HUES6 (cell line): ENCODE measurements at regions not wholly inside any gene's neighbourhood (a gene's known extent, or its start where the extent isn't known, plus 50 kb on each side); places are given as distances from the start of the nearest gene placed in this dataset.

Experiments used
- H3K27ac ChIP-seq: 2 replicates; pipeline ENCODE4 v1.7.0; 2013; ENCODE audit warnings: low read depth, mild to moderate bottlenecking, low read length, inconsistent platforms
- H3K27me3 ChIP-seq: 2 replicates; pipeline ENCODE4 v1.6.1; 2013; ENCODE audit warnings: low read length; ENCODE audit not compliant: control insufficient read depth, insufficient read depth
- H3K36me3 ChIP-seq: 2 replicates; pipeline ENCODE4 v1.6.1; 2013; ENCODE audit warnings: low read length; ENCODE audit not compliant: control insufficient read depth, insufficient read depth
- H3K4me1 ChIP-seq: 2 replicates; pipeline ENCODE4 v1.6.1; 2013; ENCODE audit warnings: low read length; ENCODE audit not compliant: control insufficient read depth, insufficient read depth
- H3K4me3 ChIP-seq: 2 replicates; pipeline ENCODE4 v1.5.1; 2013; ENCODE audit warnings: low read depth, low read length
- H3K9ac ChIP-seq: one replicate; pipeline ENCODE4 v1.6.1; 2013; ENCODE audit warnings: mild to moderate bottlenecking, low read length
- H3K9me3 ChIP-seq: 2 replicates; pipeline ENCODE4 v1.6.1; 2013; ENCODE audit warnings: low read depth, low read length; ENCODE audit not compliant: control insufficient read depth, insufficient read depth

DNA sequence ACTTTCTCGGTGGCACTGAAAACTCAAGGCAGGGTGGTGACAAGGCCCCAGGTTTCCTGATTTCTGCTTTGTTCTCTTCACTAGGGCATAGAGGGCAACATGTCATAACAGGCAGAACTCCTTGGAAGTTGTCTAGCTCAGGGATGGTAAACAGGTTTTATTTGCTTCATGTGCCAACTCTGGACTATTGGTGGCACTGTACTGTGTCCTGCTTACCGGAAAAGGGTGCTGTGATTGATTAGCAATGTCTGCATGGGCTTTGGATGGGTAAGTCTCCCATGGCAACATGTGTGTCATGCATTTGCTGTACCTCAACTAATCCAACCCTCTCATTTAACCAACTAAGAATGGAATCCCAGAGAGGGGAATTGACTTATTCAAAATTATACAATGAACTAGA lies 70.7 kb upstream of the USP24 start:
- no peak overlapping the region for H3K9ac ChIP-seq
- no peaks in the 10 kb centered on the region for H3K36me3 ChIP-seq
- H3K4me1 ChIP-seq, result peaks cover 6% of the 10 kb centered on the region; the same call in 1 of the 2 replicates
- no peaks in the 10 kb centered on the region for H3K27me3 ChIP-seq
- no peak overlapping the region for H3K27ac ChIP-seq
- H3K4me3 ChIP-seq, result no peak overlapping the region
- H3K9me3 ChIP-seq, result no peaks in the 10 kb centered on the region

DNA sequence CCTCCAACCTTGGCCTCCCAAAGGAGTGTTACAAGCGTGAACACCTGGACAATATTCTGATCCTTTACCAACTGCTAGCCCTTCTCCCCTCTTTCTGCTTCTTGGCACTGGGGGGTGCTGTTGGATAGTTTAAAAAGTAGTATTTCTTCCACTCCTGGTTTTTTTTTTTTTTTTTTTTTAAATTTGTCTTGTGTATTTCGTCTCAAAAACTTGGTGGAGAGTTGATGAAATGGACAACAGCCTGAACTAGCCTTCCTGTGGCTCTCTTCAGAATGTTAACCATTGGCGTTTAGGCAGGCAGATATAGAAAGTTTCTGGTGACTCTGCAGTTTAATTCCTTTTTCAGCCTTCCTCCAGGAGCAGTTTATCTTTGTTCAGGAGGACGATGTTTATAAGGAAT lies 69.7 kb upstream of the USP24 start:
- peaks cover 6% of the 10 kb centered on the region; the same call in 1 of the 2 replicates for H3K4me1 ChIP-seq
- H3K27ac ChIP-seq, result no peak overlapping the region

DNA sequence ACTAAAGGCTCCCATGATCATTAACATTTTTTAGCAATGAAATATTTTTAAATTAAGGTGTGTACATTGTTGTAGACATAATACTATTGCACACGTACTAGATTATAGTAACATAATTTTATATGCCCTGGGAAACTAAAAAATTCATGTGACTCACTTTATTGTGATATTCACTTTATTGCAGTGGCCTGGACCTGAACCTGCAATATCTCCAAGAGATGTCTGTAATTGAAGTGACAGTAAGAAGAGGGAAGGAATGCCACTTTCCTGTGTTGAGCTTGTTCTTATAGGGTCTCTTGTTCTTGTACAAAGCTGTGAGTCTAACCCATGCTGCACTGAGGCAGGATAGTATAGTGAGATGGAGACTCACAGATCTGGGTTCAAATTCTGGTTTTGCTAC lies 66.9 kb upstream of the USP24 start:
- H3K4me1 ChIP-seq, result peaks cover 10% of the 10 kb centered on the region; the same call in 1 of the 2 replicates
- H3K9me3 ChIP-seq, result no peaks in the 10 kb centered on the region
- H3K4me3 ChIP-seq, result no peak overlapping the region
- H3K36me3 ChIP-seq, result no peaks in the 10 kb centered on the region
- H3K9ac ChIP-seq, result no peak overlapping the region
- H3K27me3 ChIP-seq, result no peaks in the 10 kb centered on the region
- H3K27ac ChIP-seq, result no peak overlapping the region

More for the DNA sequence above, 69.7 kb upstream of the USP24 start:
- Histone ChIP-seq H3K4me3 (no peak overlapping the region), H3K9ac (no peak overlapping the region), H3K36me3 (no peaks in the 10 kb centered on the region), H3K27me3 (no peaks in the 10 kb centered on the region), H3K9me3 (no peaks in the 10 kb centered on the region)

DNA sequence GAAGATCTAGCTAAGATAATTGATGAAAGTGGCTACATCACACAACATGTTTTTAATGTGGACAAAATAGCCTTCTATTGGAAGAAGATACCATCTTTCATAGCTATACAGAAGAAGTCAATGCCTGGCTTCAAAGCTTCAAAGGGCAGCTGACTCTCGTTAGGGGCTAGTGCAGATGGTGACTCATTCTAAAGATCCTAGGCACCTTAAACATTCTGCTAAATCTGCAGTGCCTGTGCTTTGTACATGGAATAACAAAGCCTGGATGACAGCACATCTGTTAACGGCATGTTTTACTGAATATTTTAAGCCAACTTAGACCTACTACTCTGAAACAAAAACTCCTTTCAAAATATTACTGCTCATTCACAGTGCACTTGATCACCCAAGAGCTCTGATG lies 65.6 kb upstream of the USP24 start:
- no peaks in the 10 kb centered on the region for H3K36me3 ChIP-seq
- H3K9ac ChIP-seq, result no peak overlapping the region
- no peak overlapping the region for H3K27ac ChIP-seq
- H3K4me3 ChIP-seq, result no peak overlapping the region
- H3K27me3 ChIP-seq, result no peaks in the 10 kb centered on the region
- H3K9me3 ChIP-seq, result no peaks in the 10 kb centered on the region
- H3K4me1 ChIP-seq, result peaks cover 15% of the 10 kb centered on the region; the same call in 1 of the 2 replicates

DNA sequence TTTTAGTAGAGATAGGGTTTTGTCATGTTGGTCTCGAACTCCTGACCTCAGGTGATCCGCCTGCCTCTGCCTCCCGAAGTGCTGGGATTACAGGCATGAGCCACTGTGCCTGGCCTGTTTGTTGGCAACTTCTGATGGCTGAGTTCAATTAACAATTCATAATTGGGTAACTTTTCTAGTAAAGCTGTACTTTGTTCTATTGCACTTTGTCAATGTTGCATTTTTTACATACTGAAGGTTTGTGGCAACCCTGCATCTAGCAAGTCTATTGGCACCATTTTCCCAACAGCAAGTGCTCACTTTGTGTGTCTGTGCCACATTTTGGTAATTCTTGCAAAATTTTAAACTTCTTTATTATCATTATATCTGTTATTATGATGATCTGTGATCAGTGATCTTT lies 64.5 kb upstream of the USP24 start:
- no peaks in the 10 kb centered on the region for H3K9me3 ChIP-seq

DNA sequence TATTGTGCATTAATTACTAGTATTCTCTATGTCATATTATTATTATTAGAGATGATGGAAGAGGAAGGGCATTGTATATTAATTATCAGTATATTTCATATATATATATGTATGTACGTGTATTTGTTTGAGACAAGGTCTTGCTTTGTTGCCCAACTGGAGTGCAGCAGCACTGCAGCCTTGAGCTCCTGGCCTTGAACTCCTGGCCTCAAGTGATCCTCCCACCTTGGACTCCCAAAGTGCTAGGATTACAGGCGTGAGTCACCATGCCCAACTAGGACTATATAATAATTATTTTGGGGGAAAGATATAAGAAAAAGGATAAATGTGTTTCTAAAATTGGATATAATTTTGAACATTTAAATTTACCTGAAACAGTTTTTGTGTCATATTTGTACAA lies 63.2 kb upstream of the USP24 start:
- no peaks in the 10 kb centered on the region for H3K9me3 ChIP-seq
- H3K27ac ChIP-seq, result no peak overlapping the region
- H3K9ac ChIP-seq, result no peak overlapping the region
- H3K4me3 ChIP-seq, result no peak overlapping the region
- peaks cover 18% of the 10 kb centered on the region; the same call in 1 of the 2 replicates for H3K4me1 ChIP-seq
- no peaks in the 10 kb centered on the region for H3K27me3 ChIP-seq
- no peaks in the 10 kb centered on the region for H3K36me3 ChIP-seq

More for the DNA sequence above, 64.5 kb upstream of the USP24 start:
- Histone ChIP-seq H3K9ac (no peak overlapping the region), H3K4me1 (peaks cover 22% of the 10 kb centered on the region; the same call in 1 of the 2 replicates), H3K27me3 (no peaks in the 10 kb centered on the region), H3K4me3 (no peak overlapping the region), H3K36me3 (no peaks in the 10 kb centered on the region), H3K27ac (no peak overlapping the region)

DNA sequence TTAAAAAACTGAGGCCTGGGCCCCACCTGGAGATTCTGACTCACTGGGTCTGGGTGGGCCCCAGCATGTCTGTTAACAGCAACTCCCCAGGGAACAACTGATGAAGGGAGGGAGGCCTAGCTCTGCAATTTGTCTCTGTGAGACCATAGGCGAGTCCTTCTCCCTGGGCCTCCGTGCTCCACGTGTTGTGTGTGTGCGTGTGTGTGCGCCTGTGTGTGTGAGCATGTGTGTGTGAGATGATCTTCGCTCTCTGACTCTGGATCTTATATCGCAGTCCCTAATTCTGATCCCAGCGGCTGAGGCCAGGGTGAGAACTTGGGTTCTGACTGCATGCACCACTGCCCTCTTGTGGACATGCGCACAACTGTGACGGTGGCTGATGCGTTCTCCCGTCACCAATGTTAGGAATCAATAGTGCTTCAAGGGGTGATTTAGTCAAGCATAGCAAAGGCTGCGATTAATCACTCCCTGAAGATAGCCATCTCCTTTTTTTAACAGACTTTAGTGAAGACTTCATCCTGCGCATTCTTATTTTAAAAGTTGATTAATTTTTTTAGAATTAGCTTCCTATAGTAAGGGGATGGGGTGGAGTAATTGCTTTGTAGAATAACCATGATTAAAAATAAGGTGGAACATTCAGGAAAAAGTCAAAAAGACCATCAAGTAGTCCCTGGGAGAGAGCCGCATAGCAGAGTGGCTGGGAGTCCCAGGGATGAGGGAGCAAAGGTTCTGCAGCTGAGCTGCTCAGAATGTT lies 62.4 kb upstream of the USP24 start:
- Histone ChIP-seq H3K36me3 (no peaks in the 10 kb centered on the region), H3K9ac (no peak overlapping the region), H3K27me3 (no peaks in the 10 kb centered on the region), H3K4me3 (no peak overlapping the region), H3K27ac (no peak overlapping the region), H3K9me3 (no peaks in the 10 kb centered on the region), H3K4me1 (peaks cover 16% of the 10 kb centered on the region; the same call in 1 of the 2 replicates)

DNA sequence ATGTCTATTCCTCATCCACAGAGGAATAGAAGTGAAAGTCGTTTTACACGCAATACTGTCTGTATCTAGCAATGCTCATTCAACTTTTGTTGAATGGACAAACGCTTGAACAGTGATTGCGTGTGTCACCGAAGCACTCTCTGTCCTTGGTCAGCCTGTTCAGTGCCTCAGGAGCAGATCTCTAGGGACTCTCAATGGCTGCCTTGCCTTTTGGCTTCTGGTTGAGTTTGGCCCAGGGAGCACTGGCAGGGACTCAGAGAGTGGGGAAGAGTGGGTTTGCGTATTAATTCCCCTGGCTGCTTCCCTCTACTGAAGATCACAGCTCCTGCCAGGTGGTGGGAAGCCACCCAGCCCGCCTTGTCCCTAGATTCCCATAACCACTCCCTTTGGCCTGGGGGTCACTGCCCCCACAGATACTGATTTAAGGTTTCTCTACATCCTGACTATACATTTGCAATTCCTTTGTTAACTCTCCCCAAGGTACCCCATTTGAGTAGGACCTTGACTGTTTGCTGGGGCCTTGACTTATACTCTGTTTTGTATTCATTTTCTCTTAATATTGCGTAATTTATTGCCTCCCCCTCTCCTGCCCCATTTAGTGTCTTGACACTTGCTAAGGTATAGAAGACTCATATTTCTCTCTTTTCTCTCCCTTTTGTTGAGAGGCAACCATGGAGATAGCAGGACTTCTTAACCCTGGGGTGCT lies 61.7 kb upstream of the USP24 start:
- H3K9me3 ChIP-seq, result no peaks in the 10 kb centered on the region
- no peaks in the 10 kb centered on the region for H3K27me3 ChIP-seq
- no peak overlapping the region for H3K27ac ChIP-seq
- H3K36me3 ChIP-seq, result no peaks in the 10 kb centered on the region
- peaks cover 16% of the 10 kb centered on the region; the same call in 1 of the 2 replicates for H3K4me1 ChIP-seq
- no peak overlapping the region for H3K9ac ChIP-seq
- H3K4me3 ChIP-seq, result no peak overlapping the region

DNA sequence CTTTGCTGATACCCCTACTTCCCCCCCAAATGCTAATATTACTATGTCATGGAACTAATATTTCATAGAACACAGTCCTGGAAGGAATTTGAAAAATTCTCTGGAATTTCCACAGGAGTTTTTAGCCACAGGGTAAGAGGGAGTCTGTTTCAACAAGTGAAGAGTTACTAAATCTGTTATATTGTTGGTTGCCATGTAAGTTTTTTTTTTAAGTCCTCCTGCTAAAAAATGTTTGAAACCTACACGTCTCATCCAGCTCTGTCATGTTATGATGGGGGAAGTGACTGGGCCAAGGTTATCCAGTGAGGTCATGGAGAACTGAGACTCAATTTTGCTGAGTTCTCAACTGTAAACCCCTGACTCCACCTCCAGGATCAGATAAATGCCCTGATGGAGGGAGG lies 60.8 kb upstream of the USP24 start:
- no peak overlapping the region for H3K9ac ChIP-seq
- H3K27me3 ChIP-seq, result no peaks in the 10 kb centered on the region
- H3K36me3 ChIP-seq, result no peaks in the 10 kb centered on the region
- no peak overlapping the region for H3K27ac ChIP-seq
- peaks cover 16% of the 10 kb centered on the region; the same call in 1 of the 2 replicates for H3K4me1 ChIP-seq
- no peak overlapping the region for H3K4me3 ChIP-seq
- H3K9me3 ChIP-seq, result no peaks in the 10 kb centered on the region

DNA sequence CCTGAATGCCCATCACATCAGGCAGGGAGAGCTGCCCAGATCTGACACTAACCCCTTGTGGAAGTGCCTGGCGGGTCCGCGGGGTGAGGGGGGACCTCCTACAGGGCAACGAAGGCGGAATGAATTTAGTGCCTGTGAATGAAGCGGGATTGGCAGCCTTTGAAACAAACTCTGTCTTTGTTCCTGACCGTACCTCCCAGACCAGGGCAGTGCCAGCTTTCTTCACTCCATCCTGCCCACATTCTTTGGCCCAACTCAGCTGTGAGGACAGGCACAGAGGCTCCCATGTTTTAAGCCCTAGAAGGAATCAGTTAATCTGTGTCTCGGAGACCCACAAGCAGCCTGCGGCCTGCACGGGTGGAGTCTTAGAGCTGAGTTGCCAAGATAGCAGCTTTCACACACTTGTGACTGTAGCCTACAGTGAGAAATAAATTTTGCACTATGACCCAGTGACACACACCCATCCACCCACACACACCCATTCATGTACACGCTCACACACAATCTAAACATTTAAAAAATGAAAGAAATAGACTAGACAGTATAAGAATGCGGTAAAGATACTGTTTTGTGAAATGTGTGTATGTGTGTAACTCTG lies 60.1 kb upstream of the USP24 start:
- no peaks in the 10 kb centered on the region for H3K27me3 ChIP-seq
- no peaks in the 10 kb centered on the region for H3K36me3 ChIP-seq
- no peaks in the 10 kb centered on the region for H3K9me3 ChIP-seq
- H3K9ac ChIP-seq, result no peak overlapping the region
- no peak overlapping the region for H3K27ac ChIP-seq
- no peak overlapping the region for H3K4me3 ChIP-seq
- H3K4me1 ChIP-seq, result peaks cover 16% of the 10 kb centered on the region; the same call in 1 of the 2 replicates

DNA sequence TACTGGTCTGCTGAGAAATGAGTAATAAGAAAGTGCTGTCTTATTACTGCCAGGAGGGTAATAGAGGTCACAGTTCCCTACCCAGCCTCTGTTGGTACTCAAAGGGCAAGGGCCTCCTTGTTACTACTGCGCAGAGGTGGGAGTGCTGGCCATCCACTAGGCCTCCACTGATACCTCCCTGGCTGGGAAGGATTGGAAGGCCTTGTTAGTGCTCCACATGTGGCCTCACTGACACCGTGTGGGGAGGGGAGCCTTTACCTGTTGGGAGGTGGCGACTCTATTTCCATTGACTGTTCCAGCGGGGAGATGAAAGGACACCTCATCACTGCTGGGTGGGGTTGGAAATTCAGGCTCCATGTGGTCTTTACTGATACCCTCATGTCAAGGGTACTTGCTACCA lies 57.8 kb upstream of the USP24 start:
- Histone ChIP-seq H3K27ac (no peak overlapping the region), H3K9ac (no peak overlapping the region), H3K27me3 (no peaks in the 10 kb centered on the region), H3K4me1 (peaks cover 16% of the 10 kb centered on the region; the same call in 1 of the 2 replicates), H3K9me3 (no peaks in the 10 kb centered on the region), H3K36me3 (no peaks in the 10 kb centered on the region), H3K4me3 (no peak overlapping the region)
